Activated CD8-positive, alpha-beta T cell treated with anti-CD3 and anti-CD28 coated beads for 36 hours (primary cell): ENCODE measurements at regions not wholly inside any gene's neighbourhood (a gene's known extent, or its start where the extent isn't known, plus 50 kb on each side); places are given as distances from the start of the nearest gene placed in this dataset.

Experiments used
- ATAC-seq: fragments of 200-7000 bp; cut with Tn5 transposase; one replicate; pipeline ENCODE4 v1.10.0; 2021; ENCODE audit warnings: mild to moderate bottlenecking, moderate library complexity
- CTCF ChIA-PET: fragments of 350-600 bp; sonication (Branson Sonifier 250); formaldehyde crosslinking; loops from one replicate; lab custom pipeline; 2021; ENCODE audit warnings: antibody characterized with exemption; lab: Charles Lee
- POLR2A ChIA-PET: fragments of 350-600 bp; sonication (Branson Sonifier 250); formaldehyde crosslinking; loops from one replicate; lab custom pipeline; 2021; ENCODE audit warnings: antibody characterized with exemption; lab: Charles Lee
- DNase-seq: peaks from one replicate; pipeline ENCODE4 v3.0.0-alpha.2; 2020
- H3K27ac Mint-ChIP-seq: one replicate; pipeline ENCODE4 v1.8.0; 2021; ENCODE audit warnings: mild to moderate bottlenecking, mixed read lengths
- H3K27me3 Mint-ChIP-seq: one replicate; pipeline ENCODE4 v1.8.0; 2021; ENCODE audit warnings: mixed read lengths
- H3K36me3 Mint-ChIP-seq: one replicate; pipeline ENCODE4 v1.8.0; 2021; ENCODE audit warnings: low read depth, mixed read lengths
- H3K4me1 Mint-ChIP-seq: one replicate; pipeline ENCODE4 v1.8.0; 2021; ENCODE audit warnings: low read depth, mixed read lengths
- H3K4me3 Mint-ChIP-seq: one replicate; pipeline ENCODE4 v1.8.0; 2021; ENCODE audit warnings: mild to moderate bottlenecking, moderate library complexity, mixed read lengths
- H3K9me3 Mint-ChIP-seq: one replicate; pipeline ENCODE4 v1.8.0; 2021; ENCODE audit warnings: mixed read lengths
- intact Hi-C: fragments of 100-400 bp; cut with micrococcal nuclease; formaldehyde crosslinking; loops from one replicate; pipeline ENCODE4 v1.10.0; 2022
- TF ChIP-seq, protein P1 (sequence below): fragments of 200-600 bp; IDR thresholded peaks from one replicate; pipeline ENCODE4 v1.8.0; 2022; ENCODE audit warnings: antibody characterized with exemption, mild to moderate bottlenecking

- CTCF ChIA-PET = interaction anchor here (1.1 to 6.9 kb wide), 3 partner anchors 17 to 218 kb away, joined by 3 to 71 read pairs (median 3); no protein-coding TSS in a partner anchor
- no peak for DNase-seq
- H3K27ac Mint-ChIP-seq = no peak overlapping the region
- peaks cover 2% of the 10 kb centered on the region for H3K27me3 Mint-ChIP-seq
- H3K4me3 Mint-ChIP-seq = no peak overlapping the region
- TF ChIP-seq, protein P1, sequence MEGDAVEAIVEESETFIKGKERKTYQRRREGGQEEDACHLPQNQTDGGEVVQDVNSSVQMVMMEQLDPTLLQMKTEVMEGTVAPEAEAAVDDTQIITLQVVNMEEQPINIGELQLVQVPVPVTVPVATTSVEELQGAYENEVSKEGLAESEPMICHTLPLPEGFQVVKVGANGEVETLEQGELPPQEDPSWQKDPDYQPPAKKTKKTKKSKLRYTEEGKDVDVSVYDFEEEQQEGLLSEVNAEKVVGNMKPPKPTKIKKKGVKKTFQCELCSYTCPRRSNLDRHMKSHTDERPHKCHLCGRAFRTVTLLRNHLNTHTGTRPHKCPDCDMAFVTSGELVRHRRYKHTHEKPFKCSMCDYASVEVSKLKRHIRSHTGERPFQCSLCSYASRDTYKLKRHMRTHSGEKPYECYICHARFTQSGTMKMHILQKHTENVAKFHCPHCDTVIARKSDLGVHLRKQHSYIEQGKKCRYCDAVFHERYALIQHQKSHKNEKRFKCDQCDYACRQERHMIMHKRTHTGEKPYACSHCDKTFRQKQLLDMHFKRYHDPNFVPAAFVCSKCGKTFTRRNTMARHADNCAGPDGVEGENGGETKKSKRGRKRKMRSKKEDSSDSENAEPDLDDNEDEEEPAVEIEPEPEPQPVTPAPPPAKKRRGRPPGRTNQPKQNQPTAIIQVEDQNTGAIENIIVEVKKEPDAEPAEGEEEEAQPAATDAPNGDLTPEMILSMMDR = no peak
- no peaks in the 10 kb centered on the region for H3K4me1 Mint-ChIP-seq
- no peaks in the 10 kb centered on the region for H3K36me3 Mint-ChIP-seq
- intact Hi-C loops = loop anchor here (5.0 kb wide), 1 partner anchor 218 kb away; no protein-coding TSS in a partner anchor
- no peaks in the 10 kb centered on the region for H3K9me3 Mint-ChIP-seq
- POLR2A ChIA-PET = interaction anchor here (0.8 kb wide), 1 partner anchor 57 kb away, joined by 3 read pairs; no protein-coding TSS in a partner anchor
- no peak for ATAC-seq
Measured at GRCh38 chr20:40744072-40744817, 55.2 kb upstream of the MAFB start.

GRCh38 chr20:40744818-40745175 is 55.8 kb upstream of the MAFB start:
- Mint-ChIP-seq H3K36me3 (no peaks in the 10 kb centered on the region), H3K4me1 (no peaks in the 10 kb centered on the region), H3K9me3 (no peaks in the 10 kb centered on the region), H3K27ac (no peak overlapping the region), H3K4me3 (no peak overlapping the region), H3K27me3 (peaks cover 2% of the 10 kb centered on the region)
- ATAC-seq (no peak), DNase-seq (no peak)
- POLR2A ChIA-PET = no interaction called here
- intact Hi-C loops = loop anchor here (5.0 kb wide), 1 partner anchor 218 kb away; no protein-coding TSS in a partner anchor
- CTCF ChIA-PET = interaction anchor here (1.1 to 6.9 kb wide), 2 partner anchors 37 to 218 kb away, joined by 3 to 71 read pairs; no protein-coding TSS in a partner anchor
- TF ChIP-seq, protein P1 = no peak

DNA sequence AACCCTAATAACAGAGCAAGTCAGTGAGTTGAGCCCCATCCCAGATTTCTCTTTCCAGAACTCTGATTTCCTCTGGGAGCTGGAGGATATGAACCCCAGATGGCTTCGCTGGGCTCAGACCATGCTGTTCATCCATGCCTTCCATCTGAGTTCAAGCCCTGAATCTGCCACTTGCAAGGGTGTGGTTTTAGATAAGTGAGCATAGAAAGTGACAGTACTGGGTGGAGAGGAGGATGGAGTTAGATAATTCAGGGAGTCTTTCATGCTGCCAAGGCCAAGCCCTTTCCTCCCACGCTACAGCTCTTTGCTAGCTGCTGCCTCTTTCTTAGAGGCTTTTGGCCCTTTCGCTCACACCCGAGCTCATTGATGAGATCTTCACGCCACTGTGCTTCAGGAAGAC is 57.2 kb upstream of the MAFB start:
- DNase-seq (no peak), ATAC-seq (no peak)
- intact Hi-C loops = no loop called here
- Mint-ChIP-seq H3K36me3 (no peaks in the 10 kb centered on the region), H3K4me1 (no peaks in the 10 kb centered on the region), H3K4me3 (no peak overlapping the region), H3K27me3 (peaks cover 2% of the 10 kb centered on the region), H3K9me3 (no peaks in the 10 kb centered on the region), H3K27ac (no peak overlapping the region)
- ChIA-PET POLR2A (no interaction called here), CTCF (interaction anchor here (1.4 to 1.5 kb wide), 2 partner anchors 36 to 217 kb away, joined by 3 to 6 read pairs; no protein-coding TSS in a partner anchor)
- TF ChIP-seq, protein P1 = no peak

GRCh38 chr20:40748182-40748581 is 59.1 kb upstream of the MAFB start:
- Mint-ChIP-seq H3K4me3 (no peak overlapping the region), H3K4me1 (no peaks in the 10 kb centered on the region), H3K27me3 (peaks cover 2% of the 10 kb centered on the region), H3K27ac (no peak overlapping the region), H3K36me3 (no peaks in the 10 kb centered on the region), H3K9me3 (no peaks in the 10 kb centered on the region)
- DNase-seq (no peak), ATAC-seq (no peak)
- intact Hi-C loops = no loop called here
- CTCF ChIA-PET = interaction anchor here (1.3 kb wide), 1 partner anchor 215 kb away, joined by 5 read pairs; no protein-coding TSS in a partner anchor
- POLR2A ChIA-PET = interaction anchor here (0.6 kb wide), 1 partner anchor 155 kb away, joined by 3 read pairs; no protein-coding TSS in a partner anchor
- TF ChIP-seq, protein P1 = no peak

DNA sequence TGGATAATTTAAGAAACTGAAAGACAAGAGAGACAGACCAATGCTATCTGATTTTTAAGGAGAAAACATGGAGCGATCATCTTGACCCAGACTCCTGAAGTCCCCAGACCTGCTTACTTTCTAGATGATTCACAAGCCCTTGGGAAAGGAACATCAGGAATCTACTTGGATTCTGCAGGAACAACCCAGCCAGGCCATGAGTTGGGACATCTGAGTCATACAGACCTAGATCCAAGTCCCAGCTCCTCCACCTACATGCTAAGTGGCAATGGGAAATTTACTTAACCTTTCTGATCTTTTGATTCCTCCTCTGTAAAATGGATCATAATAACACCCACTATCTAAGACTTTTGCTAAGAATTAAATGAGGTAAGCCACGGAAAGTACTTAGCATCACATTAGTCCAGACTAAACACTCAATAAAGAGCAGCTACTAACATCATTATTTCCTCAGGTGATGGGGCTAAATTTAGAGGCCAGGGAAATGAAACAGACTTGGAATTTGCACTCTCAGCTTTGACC is 61.0 kb upstream of the MAFB start:
- POLR2A ChIA-PET = no interaction called here
- no peaks in the 10 kb centered on the region for H3K36me3 Mint-ChIP-seq
- TF ChIP-seq, protein P1 = no peak
- CTCF ChIA-PET = interaction anchor here (1.6 kb wide), 1 partner anchor 9 kb away, joined by 8 read pairs; no protein-coding TSS in a partner anchor
- intact Hi-C loops = no loop called here
- no peak overlapping the region for H3K27ac Mint-ChIP-seq
- H3K9me3 Mint-ChIP-seq = no peaks in the 10 kb centered on the region
- no peaks in the 10 kb centered on the region for H3K27me3 Mint-ChIP-seq
- ATAC-seq = no peak
- DNase-seq = no peak
- H3K4me3 Mint-ChIP-seq = no peak overlapping the region
- no peaks in the 10 kb centered on the region for H3K4me1 Mint-ChIP-seq
